ENCODE measurements at regions not wholly inside any gene's neighbourhood (a gene's known extent, or its start where the extent isn't known, plus 50 kb on each side); places are given as distances from the start of the nearest gene placed in this dataset.

GRCh38 chr5:130939059-130939458 is 226.0 kb downstream of the HINT1 start:
- Histone ChIP-seq H3K36me3 (replicated peaks in 1 of 2; ENCODE audit: control insufficient read depth in 1 of 2, insufficient read depth in 2 of 2, low read length in 2 of 2) (no peaks in the 10 kb centered on the region), H3K9me3 (replicated peaks in 1 of 2; ENCODE audit: control insufficient read depth in 1 of 2, insufficient read depth in 1 of 2, low read length in 2 of 2) (no peaks in the 10 kb centered on the region), H3K27me3 (ENCODE audit: control insufficient read depth in 2 of 2, insufficient read depth in 2 of 2, low read length in 2 of 2) (no peaks in the 10 kb centered on the region), H3K4me1 (ENCODE audit: control insufficient read depth in 1 of 2, insufficient read depth in 2 of 2, low read length in 2 of 2) (no peaks in the 10 kb centered on the region), H3K27ac (ENCODE audit: low read depth in 1 of 2, low read length in 2 of 2) (no peak overlapping the region), H2AFZ (ENCODE audit: insufficient read depth, low read depth, low read length, poor library complexity, severe bottlenecking) (no peak overlapping the region), H4K20me1 (ENCODE audit: insufficient read depth, low read length) (no peaks in the 10 kb centered on the region), H3K79me2 (ENCODE audit: insufficient read depth, low read length) (no peaks in the 10 kb centered on the region), H3K4me2 (replicated peaks; ENCODE audit: extremely low read depth, low read length, poor library complexity, severe bottlenecking) (no peak overlapping the region), H3K9ac (ENCODE audit: insufficient read depth, low read length, poor library complexity, severe bottlenecking) (no peak overlapping the region), H3K4me3 (replicated peaks in 1 of 3; ENCODE audit: low read depth in 2 of 3, low read length in 3 of 3) (no peak overlapping the region)
- DNase-seq = no peak
- no peak for TF ChIP-seq CTCF (IDR thresholded peaks at IDR 0.05)
- WGBS (ENCODE audit: insufficient coverage) = no CpG with 5 or more reads among the region's 3 CpGs
- Mint-ChIP-seq H3K4me1 (no peaks in the 10 kb centered on the region), H3K9me3 (no peaks in the 10 kb centered on the region), H3K4me3 (no peak overlapping the region), H3K36me3 (no peaks in the 10 kb centered on the region), H3K27me3 (ENCODE audit: low read depth in 3 of 3) (no peaks in the 10 kb centered on the region), H3K27ac (no peak overlapping the region)
- intact Hi-C loops (cut with micrococcal nuclease) = no loop called here

GRCh38 chr5:130937046-130937445 is 228.0 kb downstream of the HINT1 start:
- no peaks in the 10 kb centered on the region for H3K36me3 Mint-ChIP-seq
- Histone ChIP-seq H3K4me2 (replicated peaks; ENCODE audit: extremely low read depth, low read length, poor library complexity, severe bottlenecking) (no peak overlapping the region), H2AFZ (ENCODE audit: insufficient read depth, low read depth, low read length, poor library complexity, severe bottlenecking) (no peak overlapping the region), H3K27ac (ENCODE audit: low read depth in 1 of 2, low read length in 2 of 2) (no peak overlapping the region), H3K27me3 (ENCODE audit: control insufficient read depth in 2 of 2, insufficient read depth in 2 of 2, low read length in 2 of 2) (no peaks in the 10 kb centered on the region), H3K9me3 (replicated peaks in 1 of 2; ENCODE audit: control insufficient read depth in 1 of 2, insufficient read depth in 1 of 2, low read length in 2 of 2) (no peaks in the 10 kb centered on the region), H4K20me1 (ENCODE audit: insufficient read depth, low read length) (no peaks in the 10 kb centered on the region), H3K36me3 (replicated peaks in 1 of 2; ENCODE audit: control insufficient read depth in 1 of 2, insufficient read depth in 2 of 2, low read length in 2 of 2) (no peaks in the 10 kb centered on the region), H3K4me3 (replicated peaks in 1 of 3; ENCODE audit: low read depth in 2 of 3, low read length in 3 of 3) (no peak overlapping the region), H3K9ac (ENCODE audit: insufficient read depth, low read length, poor library complexity, severe bottlenecking) (no peak overlapping the region), H3K4me1 (ENCODE audit: control insufficient read depth in 1 of 2, insufficient read depth in 2 of 2, low read length in 2 of 2) (no peaks in the 10 kb centered on the region), H3K79me2 (ENCODE audit: insufficient read depth, low read length) (no peaks in the 10 kb centered on the region)
- TF ChIP-seq CTCF (IDR thresholded peaks at IDR 0.05) = no peak
- no peak overlapping the region for H3K27ac Mint-ChIP-seq
- H3K27me3 Mint-ChIP-seq (ENCODE audit: low read depth in 3 of 3) = peaks cover 0 to 2% (median 0%) of the 10 kb centered on the region in 3 donors
- peaks cover 0 to 2% (median 0%) of the 10 kb centered on the region in 7 donors for H3K9me3 Mint-ChIP-seq
- intact Hi-C loops (cut with micrococcal nuclease) = no loop called here
- WGBS (ENCODE audit: insufficient coverage) = no CpG with 5 or more reads among the region's 2 CpGs
- no peaks in the 10 kb centered on the region for H3K4me1 Mint-ChIP-seq
- DNase-seq = no peak
- no peak overlapping the region for H3K4me3 Mint-ChIP-seq
